HEK293 (cell line): ENCODE measurements at regions not wholly inside any gene's neighbourhood (a gene's known extent, or its start where the extent isn't known, plus 50 kb on each side); places are given as distances from the start of the nearest gene placed in this dataset.

ENCODE experiments used
- KLF1 ChIP-seq: fragments of 450-650 bp; formaldehyde crosslinking; IDR thresholded peaks from 2 replicates; pipeline ENCODE4 v1.5.1; 2016; ENCODE audit warnings: missing biosample characterization, missing genetic modification characterization
- OVOL3 ChIP-seq: fragments of 450-650 bp; formaldehyde crosslinking; IDR thresholded peaks from 2 replicates; pipeline ENCODE4 v1.5.1; 2016; ENCODE audit warnings: missing biosample characterization, missing genetic modification characterization
- ZNF133 ChIP-seq: fragments of 450-650 bp; formaldehyde crosslinking; IDR thresholded peaks from 2 replicates; pipeline ENCODE4 v1.5.1; 2016; ENCODE audit warnings: missing biosample characterization, missing genetic modification characterization
- ZNF433 ChIP-seq: fragments of 450-650 bp; formaldehyde crosslinking; IDR thresholded peaks from 2 replicates; pipeline ENCODE4 v1.5.1; 2016; ENCODE audit warnings: missing biosample characterization, missing genetic modification characterization, low read depth
- ZNF585B ChIP-seq: fragments of 450-650 bp; formaldehyde crosslinking; IDR thresholded peaks from 2 replicates; pipeline ENCODE4 v1.5.1; 2016; ENCODE audit warnings: missing biosample characterization, missing genetic modification characterization
- ZNF837 ChIP-seq: fragments of 450-650 bp; formaldehyde crosslinking; IDR thresholded peaks from 2 replicates; pipeline ENCODE4 v1.5.1; 2016; ENCODE audit warnings: missing biosample characterization, missing genetic modification characterization
- TF ChIP-seq, protein P1 (sequence below): fragments of 450-650 bp; formaldehyde crosslinking; IDR thresholded peaks from 2 replicates; pipeline ENCODE4 v1.5.1; 2016; ENCODE audit warnings: missing biosample characterization, missing genetic modification characterization
- TF ChIP-seq, protein P2 (sequence below): sonication (generic); formaldehyde crosslinking; IDR thresholded peaks from 2 replicates; pipeline ENCODE4 v1.8.1; 2022; ENCODE audit warnings: mild to moderate bottlenecking, moderate library complexity, missing genetic modification reagents
- TF ChIP-seq, protein P3 (sequence below): fragments of 450-650 bp; formaldehyde crosslinking; IDR thresholded peaks from 2 replicates; pipeline ENCODE4 v1.5.1; 2016; ENCODE audit warnings: missing biosample characterization, missing genetic modification characterization

GRCh38 chr2:42904576-42904876, 112.1 kb upstream of the HAAO start:
- TF ChIP-seq, protein P1, sequence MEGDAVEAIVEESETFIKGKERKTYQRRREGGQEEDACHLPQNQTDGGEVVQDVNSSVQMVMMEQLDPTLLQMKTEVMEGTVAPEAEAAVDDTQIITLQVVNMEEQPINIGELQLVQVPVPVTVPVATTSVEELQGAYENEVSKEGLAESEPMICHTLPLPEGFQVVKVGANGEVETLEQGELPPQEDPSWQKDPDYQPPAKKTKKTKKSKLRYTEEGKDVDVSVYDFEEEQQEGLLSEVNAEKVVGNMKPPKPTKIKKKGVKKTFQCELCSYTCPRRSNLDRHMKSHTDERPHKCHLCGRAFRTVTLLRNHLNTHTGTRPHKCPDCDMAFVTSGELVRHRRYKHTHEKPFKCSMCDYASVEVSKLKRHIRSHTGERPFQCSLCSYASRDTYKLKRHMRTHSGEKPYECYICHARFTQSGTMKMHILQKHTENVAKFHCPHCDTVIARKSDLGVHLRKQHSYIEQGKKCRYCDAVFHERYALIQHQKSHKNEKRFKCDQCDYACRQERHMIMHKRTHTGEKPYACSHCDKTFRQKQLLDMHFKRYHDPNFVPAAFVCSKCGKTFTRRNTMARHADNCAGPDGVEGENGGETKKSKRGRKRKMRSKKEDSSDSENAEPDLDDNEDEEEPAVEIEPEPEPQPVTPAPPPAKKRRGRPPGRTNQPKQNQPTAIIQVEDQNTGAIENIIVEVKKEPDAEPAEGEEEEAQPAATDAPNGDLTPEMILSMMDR (tag by site-specific recombination) = no peak
- TF ChIP-seq KLF1 (tag by site-specific recombination) (no peak), ZNF433 (no peak), ZNF585B (no peak), ZNF133 (tag by site-specific recombination) (no peak), ZNF837 (tag by site-specific recombination) (no peak), OVOL3 (tag by site-specific recombination) (no peak)
- TF ChIP-seq, protein P2, sequence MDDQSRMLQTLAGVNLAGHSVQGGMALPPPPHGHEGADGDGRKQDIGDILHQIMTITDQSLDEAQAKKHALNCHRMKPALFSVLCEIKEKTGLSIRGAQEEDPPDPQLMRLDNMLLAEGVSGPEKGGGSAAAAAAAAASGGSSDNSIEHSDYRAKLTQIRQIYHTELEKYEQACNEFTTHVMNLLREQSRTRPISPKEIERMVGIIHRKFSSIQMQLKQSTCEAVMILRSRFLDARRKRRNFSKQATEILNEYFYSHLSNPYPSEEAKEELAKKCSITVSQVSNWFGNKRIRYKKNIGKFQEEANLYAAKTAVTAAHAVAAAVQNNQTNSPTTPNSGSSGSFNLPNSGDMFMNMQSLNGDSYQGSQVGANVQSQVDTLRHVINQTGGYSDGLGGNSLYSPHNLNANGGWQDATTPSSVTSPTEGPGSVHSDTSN (CRISPR knock-in tag) = no peak
- TF ChIP-seq, protein P3, sequence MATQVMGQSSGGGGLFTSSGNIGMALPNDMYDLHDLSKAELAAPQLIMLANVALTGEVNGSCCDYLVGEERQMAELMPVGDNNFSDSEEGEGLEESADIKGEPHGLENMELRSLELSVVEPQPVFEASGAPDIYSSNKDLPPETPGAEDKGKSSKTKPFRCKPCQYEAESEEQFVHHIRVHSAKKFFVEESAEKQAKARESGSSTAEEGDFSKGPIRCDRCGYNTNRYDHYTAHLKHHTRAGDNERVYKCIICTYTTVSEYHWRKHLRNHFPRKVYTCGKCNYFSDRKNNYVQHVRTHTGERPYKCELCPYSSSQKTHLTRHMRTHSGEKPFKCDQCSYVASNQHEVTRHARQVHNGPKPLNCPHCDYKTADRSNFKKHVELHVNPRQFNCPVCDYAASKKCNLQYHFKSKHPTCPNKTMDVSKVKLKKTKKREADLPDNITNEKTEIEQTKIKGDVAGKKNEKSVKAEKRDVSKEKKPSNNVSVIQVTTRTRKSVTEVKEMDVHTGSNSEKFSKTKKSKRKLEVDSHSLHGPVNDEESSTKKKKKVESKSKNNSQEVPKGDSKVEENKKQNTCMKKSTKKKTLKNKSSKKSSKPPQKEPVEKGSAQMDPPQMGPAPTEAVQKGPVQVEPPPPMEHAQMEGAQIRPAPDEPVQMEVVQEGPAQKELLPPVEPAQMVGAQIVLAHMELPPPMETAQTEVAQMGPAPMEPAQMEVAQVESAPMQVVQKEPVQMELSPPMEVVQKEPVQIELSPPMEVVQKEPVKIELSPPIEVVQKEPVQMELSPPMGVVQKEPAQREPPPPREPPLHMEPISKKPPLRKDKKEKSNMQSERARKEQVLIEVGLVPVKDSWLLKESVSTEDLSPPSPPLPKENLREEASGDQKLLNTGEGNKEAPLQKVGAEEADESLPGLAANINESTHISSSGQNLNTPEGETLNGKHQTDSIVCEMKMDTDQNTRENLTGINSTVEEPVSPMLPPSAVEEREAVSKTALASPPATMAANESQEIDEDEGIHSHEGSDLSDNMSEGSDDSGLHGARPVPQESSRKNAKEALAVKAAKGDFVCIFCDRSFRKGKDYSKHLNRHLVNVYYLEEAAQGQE = no peak
